ENCODE measurements at regions not wholly inside any gene's neighbourhood (a gene's known extent, or its start where the extent isn't known, plus 50 kb on each side); places are given as distances from the start of the nearest gene placed in this dataset.

DNA sequence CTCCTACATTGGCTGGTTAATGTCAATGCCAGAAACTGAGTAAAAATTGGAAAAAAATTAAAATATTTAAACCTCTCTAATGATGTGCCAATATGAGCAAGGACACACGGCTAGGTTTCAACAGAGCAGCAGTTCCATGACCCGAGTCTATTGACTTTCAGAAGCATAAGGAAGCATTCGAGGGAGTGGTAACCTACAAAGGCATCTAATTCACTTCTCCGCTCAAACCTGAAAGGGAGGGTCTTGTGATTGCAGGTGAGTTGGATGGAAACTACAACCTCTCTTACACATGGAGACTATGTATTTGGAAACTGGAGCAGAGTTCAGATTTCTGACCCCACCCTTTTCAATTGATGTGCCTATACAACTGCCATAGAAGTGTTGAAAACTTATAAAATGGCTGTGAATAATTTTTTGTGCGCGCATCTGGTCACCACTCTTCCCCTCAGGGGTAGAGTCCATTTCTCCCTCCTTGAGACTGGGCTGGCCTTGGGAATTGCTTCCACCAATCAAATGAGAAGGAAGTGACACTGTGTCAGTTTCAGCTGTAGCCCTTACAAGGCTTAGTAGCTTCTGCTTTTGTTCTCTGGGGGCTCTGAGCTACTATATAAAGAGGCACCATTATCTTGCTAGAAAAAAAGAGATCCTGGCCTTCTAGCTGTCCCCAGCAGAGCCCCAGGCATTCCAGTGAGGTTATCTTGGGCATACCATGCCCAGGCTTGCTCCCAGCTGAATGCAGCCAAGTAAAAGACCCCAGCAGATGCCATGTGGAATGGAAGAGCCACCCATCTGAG is 278.0 kb downstream of the EPHA4 start:
- Histone ChIP-seq H3K27ac (no peak overlapping the region), H3K9me3 (no peaks in the 10 kb centered on the region), H3K36me3 (no peaks in the 10 kb centered on the region), H3K4me1 (no peaks in the 10 kb centered on the region), H3K27me3 (no peaks in the 10 kb centered on the region), H3K4me3 (no peak overlapping the region)
- TF ChIP-seq POLR2A (IDR thresholded peaks at IDR 0.05) (no peak), EP300 (IDR thresholded peaks at IDR 0.05) (no peak)
- TF ChIP-seq, protein P1, sequence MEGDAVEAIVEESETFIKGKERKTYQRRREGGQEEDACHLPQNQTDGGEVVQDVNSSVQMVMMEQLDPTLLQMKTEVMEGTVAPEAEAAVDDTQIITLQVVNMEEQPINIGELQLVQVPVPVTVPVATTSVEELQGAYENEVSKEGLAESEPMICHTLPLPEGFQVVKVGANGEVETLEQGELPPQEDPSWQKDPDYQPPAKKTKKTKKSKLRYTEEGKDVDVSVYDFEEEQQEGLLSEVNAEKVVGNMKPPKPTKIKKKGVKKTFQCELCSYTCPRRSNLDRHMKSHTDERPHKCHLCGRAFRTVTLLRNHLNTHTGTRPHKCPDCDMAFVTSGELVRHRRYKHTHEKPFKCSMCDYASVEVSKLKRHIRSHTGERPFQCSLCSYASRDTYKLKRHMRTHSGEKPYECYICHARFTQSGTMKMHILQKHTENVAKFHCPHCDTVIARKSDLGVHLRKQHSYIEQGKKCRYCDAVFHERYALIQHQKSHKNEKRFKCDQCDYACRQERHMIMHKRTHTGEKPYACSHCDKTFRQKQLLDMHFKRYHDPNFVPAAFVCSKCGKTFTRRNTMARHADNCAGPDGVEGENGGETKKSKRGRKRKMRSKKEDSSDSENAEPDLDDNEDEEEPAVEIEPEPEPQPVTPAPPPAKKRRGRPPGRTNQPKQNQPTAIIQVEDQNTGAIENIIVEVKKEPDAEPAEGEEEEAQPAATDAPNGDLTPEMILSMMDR (IDR thresholded peaks at IDR 0.05), result no peak
- WGBS, 2 donors, result 85 to 87% methylated on average over 6 of the region's 6 CpGs
- DNase-seq (ENCODE audit: low spot score in 2 of 2), result no peak

DNA sequence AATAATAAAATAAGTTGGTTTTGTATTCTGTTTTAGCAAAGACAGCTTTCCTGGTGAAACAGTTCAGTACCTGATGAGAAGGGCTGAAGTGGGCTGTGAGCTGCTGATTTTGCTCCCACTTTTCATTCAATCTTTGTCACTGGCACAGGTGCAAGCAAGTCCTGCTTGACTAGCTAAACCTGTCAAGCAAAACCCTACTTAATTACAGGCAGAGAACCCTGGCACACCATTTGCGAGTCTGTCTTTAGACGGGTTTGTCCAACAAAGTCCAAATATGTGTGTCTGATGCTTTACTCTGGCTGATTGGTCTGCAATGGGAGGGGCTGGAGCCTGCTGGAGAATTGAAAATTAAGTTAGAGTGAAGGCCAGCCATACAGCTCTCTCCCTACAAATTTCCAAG is 267.2 kb downstream of the EPHA4 start:
- no peak for DNase-seq (ENCODE audit: low spot score in 2 of 2)
- no peaks in the 10 kb centered on the region for H3K27me3 ChIP-seq
- TF ChIP-seq, protein P1 (IDR thresholded peaks at IDR 0.05), result no peak
- TF ChIP-seq EP300 (IDR thresholded peaks at IDR 0.05) (no peak), POLR2A (IDR thresholded peaks at IDR 0.05) (no peak)
- H3K9me3 ChIP-seq, result no peaks in the 10 kb centered on the region
- H3K27ac ChIP-seq, result no peak overlapping the region
- no peaks in the 10 kb centered on the region for H3K36me3 ChIP-seq
- no peak overlapping the region for H3K4me3 ChIP-seq
- H3K4me1 ChIP-seq, result no peaks in the 10 kb centered on the region
- 84 to 95% methylated on average over 2 of the region's 2 CpGs for WGBS, 2 donors

DNA sequence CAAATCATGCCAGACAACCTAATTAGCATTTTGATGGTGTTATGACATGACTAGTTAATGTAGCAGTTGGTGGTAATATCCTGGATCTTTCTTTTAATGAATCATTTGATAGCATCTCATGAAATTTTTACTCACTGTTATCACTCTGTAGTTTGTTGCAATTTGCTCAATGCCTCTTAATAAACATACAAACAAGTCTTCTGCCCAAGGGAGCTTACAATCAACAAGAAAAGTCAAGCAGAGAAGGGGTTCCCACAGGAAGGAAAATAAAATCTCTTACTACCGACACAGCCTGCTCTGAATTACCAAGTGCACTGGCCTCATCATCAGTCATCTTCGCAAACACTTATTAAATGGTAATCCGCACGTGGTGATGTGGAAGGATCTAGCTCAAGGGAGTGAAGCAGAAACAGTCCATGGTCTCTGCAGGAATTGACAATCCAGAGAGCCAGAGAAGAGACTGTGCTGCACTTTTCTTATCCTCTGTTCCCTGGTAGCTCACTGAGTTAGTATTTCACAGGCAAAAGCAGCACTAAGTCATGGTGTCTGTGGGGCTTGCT is 263.5 kb downstream of the EPHA4 start:
- WGBS, 2 donors, result 70 to 74% methylated on average over 4 of the region's 4 CpGs
- no peak overlapping the region for H3K27ac ChIP-seq
- no peaks in the 10 kb centered on the region for H3K4me1 ChIP-seq
- H3K36me3 ChIP-seq, result no peaks in the 10 kb centered on the region
- no peaks in the 10 kb centered on the region for H3K27me3 ChIP-seq
- no peak overlapping the region for H3K4me3 ChIP-seq
- no peak for DNase-seq (ENCODE audit: low spot score in 2 of 2)
- TF ChIP-seq EP300 (IDR thresholded peaks at IDR 0.05), result no peak
- TF ChIP-seq, protein P1 (IDR thresholded peaks at IDR 0.05), result no peak
- no peak for TF ChIP-seq POLR2A (IDR thresholded peaks at IDR 0.05)
- no peaks in the 10 kb centered on the region for H3K9me3 ChIP-seq

DNA sequence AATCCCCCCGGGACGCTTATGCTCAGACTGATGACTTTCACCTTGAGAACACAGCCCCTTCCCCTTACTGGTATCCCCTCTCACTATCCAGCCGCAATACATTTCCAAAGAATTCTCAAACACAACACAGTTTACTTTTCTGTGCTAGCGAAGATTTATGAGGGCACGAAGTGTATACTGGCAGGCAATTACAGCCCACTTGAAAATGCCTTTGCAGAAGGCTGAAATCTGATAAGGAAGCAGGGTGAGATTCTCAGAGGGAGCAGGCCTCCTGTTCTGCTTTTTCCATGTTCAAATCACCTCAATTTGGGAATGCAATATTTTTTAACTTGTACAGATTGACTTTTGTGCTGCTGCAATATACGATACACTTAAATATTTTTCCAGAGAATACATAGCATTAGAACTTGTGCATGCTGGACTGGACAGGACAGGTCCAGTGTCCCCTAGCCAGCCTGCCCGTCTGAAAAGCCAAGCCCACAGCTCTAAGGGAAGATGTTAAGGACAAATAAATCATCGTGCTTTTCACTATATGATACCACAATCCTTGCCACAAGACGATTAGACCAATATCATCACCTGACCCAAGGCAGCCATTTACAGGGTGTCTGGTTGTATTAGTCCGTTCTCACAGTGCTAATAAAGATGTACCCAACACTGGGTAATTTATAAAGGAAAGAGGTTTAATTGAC is 262.1 kb downstream of the EPHA4 start:
- no peaks in the 10 kb centered on the region for H3K27me3 ChIP-seq
- no peak overlapping the region for H3K4me3 ChIP-seq
- H3K4me1 ChIP-seq, result no peaks in the 10 kb centered on the region
- H3K36me3 ChIP-seq, result no peaks in the 10 kb centered on the region
- 80% methylated on average over 10 of the region's 10 CpGs for WGBS, 2 donors
- no peaks in the 10 kb centered on the region for H3K9me3 ChIP-seq
- TF ChIP-seq, protein P1 (IDR thresholded peaks at IDR 0.05), result no peak
- TF ChIP-seq EP300 (IDR thresholded peaks at IDR 0.05), result no peak
- no peak for TF ChIP-seq POLR2A (IDR thresholded peaks at IDR 0.05)
- DNase-seq (ENCODE audit: low spot score in 2 of 2), result no peak
- no peak overlapping the region for H3K27ac ChIP-seq

DNA sequence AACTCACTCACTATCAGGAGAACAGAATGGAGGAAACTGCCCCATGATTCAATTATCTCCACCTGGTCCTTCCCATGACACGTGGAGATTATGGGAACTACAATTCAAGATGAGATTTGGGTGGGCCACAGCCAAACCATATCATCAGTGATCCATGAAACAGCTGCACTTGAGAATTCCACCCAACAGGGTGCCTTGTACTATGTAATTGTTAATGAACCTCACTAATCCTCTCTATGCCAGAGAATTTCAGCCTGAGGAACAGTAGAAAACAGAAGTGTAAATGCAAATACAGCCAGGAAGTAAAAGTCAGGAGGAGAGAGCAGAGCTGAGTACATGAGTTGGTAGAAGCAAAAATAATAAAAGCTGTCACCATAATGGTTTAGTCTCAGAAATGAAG is 261.4 kb downstream of the EPHA4 start:
- H3K27ac ChIP-seq, result no peak overlapping the region
- TF ChIP-seq, protein P1 (IDR thresholded peaks at IDR 0.05), result no peak
- TF ChIP-seq POLR2A (IDR thresholded peaks at IDR 0.05) (no peak), EP300 (IDR thresholded peaks at IDR 0.05) (no peak)
- no peaks in the 10 kb centered on the region for H3K27me3 ChIP-seq
- no peak for DNase-seq (ENCODE audit: low spot score in 2 of 2)
- no peaks in the 10 kb centered on the region for H3K9me3 ChIP-seq
- H3K4me1 ChIP-seq, result no peaks in the 10 kb centered on the region
- H3K36me3 ChIP-seq, result no peaks in the 10 kb centered on the region
- H3K4me3 ChIP-seq, result no peak overlapping the region
- 82 to 89% methylated on average over 1 of the region's 1 CpG for WGBS, 2 donors
